HG03103 (cell line): ENCODE measurements at regions not wholly inside any gene's neighbourhood (a gene's known extent, or its start where the extent isn't known, plus 50 kb on each side); places are given as distances from the start of the nearest gene placed in this dataset.
"Not testable (repeated sequence)": the region's sequence is repeated elsewhere in the genome, so short reads cannot be mapped to it uniquely, and the experiment has no call there.

Experiments used
- ATAC-seq: cut with Tn5 transposase; IDR thresholded peaks from one replicate; pipeline ENCODE4 v1.9.1; 2021; ENCODE audit warnings: low read depth; ENCODE audit not compliant: unreplicated experiment

DNA sequence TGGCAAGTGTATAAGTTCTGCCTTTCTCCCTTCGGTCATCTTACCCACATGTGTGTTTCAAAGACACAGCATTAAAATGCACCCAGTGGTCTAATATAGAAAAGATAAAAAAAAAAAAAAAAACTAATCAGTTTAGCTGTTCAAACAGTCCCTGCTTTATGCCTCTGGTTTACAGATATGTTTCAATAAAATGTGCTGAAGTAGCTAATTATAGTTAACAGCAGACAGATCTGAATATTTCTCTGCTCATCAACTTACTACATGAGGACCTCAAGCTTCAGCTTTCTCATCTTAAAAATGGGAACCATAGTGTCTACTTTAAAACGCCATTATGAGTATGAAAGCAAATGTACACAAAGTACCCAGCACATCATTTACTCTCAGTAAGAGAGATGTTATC lies 280.6 kb upstream of the DEFB112 start:
- no peak for ATAC-seq

DNA sequence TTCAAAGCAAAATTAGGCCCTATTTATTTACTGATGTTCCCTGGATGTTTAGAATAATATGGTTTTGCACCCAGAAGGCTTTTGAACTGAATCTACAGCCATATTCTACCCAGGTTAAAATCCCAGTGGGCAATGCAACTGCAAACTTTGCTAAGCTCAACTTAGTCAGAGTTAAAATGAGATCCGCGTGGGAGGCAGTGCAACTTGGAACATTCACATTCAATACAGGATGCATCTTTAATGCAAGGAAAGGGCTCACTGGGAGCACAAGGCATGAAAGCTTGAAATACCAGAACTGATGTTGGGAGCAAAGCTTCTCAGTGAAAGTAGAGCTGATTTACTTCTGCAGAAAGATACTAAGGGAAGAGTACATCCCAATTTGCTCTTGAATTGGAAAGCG lies 281.2 kb upstream of the DEFB112 start:
- ATAC-seq: no peak

DNA sequence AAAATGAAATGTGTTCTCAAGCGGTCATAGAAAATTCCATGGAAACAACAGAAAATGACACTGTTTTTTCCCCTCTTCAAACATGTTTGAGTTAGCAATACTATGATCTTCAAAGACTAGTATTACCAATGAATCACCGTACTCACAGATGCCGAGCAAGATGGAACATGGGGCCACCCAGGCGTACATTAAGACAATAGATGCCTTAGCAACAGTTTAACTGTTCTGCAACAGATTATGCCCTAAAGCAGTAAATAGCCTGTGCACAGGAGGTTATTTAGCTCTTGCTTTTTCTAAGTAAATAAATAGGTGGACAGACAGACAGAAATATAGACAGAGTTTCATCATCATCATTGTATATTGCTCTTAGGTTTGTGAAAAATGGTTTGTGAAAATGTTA lies 284.0 kb upstream of the DEFB112 start:
- ATAC-seq: no peak

DNA sequence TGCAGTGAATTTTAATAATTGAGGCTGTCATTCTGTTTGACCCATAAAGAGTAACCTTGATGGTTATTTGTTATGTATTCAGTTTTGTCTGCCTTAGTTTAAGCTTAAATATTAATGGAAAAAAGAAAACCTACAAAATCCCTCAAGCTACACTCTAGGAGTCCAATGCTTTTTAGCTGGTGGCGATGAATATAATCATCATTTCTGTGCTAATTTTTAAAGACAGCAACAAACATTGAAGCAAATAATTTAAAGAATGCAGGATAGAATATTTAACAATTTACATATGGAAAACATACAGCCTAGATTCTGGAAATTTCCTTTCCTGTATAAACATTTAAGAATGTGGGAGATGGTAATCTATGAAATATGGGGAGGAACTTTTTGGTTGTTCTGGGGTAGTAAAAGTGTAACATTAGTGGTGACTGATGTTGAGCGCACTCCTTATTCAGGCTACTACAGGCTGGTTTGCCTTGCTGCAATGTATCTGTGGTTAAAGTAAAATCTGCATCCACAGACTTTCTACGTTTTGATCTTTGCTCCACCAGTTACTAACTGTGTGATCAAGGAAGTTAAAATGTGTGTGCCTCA lies 287.9 kb upstream of the DEFB112 start:
- ATAC-seq: no peak

DNA sequence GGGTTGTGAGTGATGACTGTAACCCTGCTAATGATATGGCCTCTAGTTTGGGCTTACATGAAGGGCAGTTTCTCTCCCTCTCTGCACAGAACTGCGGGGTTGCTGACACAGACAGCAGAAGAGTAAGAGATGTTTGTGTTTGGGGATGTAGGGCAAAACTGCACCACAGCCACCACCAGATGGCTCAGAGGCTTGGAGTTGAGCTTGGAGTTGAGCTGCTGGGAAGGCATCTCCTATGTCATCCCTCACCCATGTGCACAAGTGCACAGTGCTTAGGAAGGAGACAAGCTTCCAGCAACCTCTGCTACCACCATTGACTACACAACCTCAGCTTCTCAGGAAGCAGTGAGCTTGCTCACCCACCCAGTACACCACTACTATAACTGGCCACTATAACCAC lies 303.9 kb upstream of the DEFB112 start:
- ATAC-seq: no peak

GRCh38 chr6:50358113-50358512 lies 308.4 kb upstream of the DEFB112 start:
- no peak for ATAC-seq

DNA sequence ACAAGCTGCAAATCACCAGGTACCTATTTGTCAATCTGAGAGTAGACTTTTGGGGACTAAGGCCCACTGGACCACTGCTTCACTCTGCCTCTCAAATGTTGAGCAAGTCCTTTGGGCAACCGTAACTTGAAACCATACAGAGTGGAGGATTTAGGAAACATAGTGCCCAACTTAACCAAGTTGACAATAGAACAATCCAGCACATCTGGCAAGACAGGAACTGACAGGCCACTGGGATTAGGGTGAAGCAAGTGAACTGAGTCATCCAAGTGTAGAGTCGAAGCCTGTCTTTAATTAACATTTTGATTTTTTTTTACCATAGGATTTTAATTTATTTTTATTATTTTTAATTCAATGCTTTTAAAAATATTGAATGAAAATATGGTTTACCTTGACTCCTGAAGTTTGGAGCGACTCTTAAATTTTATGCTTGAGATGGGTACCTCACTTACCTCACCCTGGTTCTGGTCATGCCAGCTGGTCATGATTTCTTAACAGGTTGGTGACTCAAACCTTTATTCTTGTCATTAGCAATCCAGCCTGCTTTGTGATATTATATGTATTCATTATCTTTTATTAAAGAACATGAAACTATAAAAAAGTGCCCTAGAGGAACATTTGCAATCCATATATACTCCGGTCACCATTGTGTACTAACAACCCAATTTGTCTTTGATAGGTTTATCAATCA lies 312.1 kb upstream of the DEFB112 start:
- no peak for ATAC-seq

DNA sequence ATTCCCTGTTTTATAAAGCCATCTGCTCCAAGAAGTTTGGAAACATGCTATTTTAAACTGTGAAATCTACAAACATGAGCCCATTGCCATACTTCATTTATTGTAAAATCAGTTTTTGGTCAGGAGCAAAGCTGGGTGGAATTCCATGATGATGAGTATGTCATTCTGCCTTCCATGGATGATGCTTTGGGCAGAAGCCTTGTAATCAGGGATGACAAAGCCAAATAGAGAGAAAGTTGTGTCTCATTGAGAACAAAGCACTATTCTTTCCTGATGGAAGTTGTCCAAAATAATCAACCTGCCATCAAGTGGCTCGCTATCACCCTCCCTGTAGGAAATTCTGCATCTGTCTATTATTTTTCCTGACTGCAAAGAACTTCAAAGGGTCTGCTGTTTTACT lies 313.0 kb upstream of the DEFB112 start:
- no peak for ATAC-seq

DNA sequence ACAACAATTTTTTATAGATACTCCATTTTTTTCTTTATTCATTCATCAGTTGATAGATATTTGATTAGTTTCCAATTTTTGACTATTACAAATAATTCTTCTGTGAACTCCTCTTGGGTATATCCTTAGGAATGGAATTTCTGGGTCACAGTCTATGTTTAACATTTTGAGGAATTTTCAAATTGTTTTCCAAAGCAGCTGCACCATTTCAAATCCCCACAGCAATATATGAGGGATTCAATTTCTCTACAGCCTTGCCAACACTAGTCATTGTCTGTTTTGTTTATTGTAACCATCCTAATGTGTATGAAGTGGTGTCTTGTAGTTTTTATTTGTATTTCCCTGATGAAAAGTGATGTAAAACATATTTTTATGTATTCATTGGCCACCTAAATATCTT lies 320.3 kb upstream of the DEFB112 start:
- ATAC-seq: no peak

- ATAC-seq: no peak
These were observed 330.8 kb upstream of the DEFB112 start for GRCh38 chr6:50380406-50381098.

GRCh38 chr6:50381099-50381415 lies 331.3 kb upstream of the DEFB112 start:
- no peak for ATAC-seq

DNA sequence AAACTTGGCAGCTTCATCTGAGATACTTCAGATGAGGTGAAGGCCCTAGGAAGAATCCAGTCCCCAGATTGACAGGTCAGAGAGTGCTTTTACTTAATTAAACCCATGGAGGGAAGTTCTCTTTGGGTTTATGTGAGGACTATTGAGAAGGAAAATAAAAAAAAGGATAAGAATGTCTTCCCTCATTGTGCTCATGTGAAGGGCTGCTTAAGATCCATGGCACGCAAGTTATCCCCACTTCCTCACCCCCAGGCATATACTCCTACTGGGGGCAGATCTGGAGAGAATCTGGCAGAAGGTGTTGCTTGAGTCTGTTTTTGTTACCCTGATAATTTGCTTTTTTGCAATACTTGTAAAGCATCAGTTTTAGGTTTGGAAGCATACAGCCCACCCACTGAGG lies 322.9 kb upstream of the TFAP2D start:
- ATAC-seq: no peak

DNA sequence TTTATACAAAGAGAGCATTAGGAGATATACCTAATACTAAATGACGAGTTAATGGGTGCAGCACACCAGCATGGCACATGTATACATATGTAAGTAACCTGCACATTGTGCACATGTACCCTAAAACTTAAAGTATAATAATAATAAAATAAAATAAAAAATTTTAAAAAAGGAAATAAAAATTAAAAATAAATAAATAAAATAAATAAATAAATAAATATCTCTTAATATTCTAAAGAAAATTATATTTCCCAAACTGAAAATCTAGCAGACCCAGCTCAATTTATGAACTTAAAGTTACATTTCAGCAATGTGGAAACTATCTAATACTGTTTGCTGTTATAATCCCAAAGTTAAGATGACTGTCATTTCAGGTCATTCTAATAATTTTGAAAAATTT lies 319.2 kb upstream of the TFAP2D start:
- not testable (repeated sequence) for ATAC-seq

- no peak for ATAC-seq
These were observed 308.7 kb upstream of the TFAP2D start for GRCh38 chr6:50404643-50405042.

DNA sequence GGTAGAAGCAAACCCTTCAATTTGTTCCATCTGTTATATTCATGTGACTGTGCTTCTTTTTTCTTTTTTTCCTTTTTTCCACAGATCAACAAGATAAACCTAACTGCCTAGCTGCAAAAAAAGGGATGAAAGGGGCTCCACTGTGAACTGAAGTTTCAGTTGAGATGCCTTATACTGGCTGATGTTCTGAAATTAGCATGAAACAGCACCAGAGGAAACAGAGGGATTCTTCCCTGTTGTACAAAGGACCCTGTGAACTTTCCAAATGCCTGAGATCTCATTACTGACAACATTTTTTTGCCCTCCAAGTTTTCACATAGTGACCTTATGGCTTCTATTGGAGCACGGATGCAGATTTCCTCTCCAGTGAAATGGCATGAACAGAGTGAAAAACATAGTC lies 302.7 kb upstream of the TFAP2D start:
- ATAC-seq: no peak

DNA sequence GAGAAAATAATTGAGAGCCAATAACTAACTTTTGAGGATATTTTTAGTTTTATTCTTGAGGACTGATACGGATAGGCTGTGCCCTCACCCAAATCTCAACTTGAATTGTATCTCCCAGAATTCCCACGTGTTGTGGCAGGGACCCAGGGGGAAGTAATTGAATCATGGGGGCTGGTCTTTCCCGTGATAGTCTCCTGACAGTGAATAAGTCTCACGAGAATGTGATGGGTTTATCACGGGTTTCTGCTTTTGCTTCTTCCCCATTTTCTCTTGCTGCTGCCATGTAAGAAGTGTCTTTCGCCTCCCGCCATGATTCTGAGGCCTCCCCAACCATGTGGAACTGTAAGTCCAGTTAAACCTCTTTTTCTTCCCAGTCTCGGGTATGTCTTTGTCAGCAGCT lies 292.3 kb upstream of the TFAP2D start:
- ATAC-seq: not testable (repeated sequence)

- no peak for ATAC-seq
These were observed 286.1 kb upstream of the TFAP2D start for GRCh38 chr6:50427267-50427666.

- no peak for ATAC-seq
These were observed 275.4 kb upstream of the TFAP2D start for GRCh38 chr6:50437901-50438300.

- ATAC-seq: no peak
These were observed 270.7 kb upstream of the TFAP2D start for GRCh38 chr6:50442531-50443040.

DNA sequence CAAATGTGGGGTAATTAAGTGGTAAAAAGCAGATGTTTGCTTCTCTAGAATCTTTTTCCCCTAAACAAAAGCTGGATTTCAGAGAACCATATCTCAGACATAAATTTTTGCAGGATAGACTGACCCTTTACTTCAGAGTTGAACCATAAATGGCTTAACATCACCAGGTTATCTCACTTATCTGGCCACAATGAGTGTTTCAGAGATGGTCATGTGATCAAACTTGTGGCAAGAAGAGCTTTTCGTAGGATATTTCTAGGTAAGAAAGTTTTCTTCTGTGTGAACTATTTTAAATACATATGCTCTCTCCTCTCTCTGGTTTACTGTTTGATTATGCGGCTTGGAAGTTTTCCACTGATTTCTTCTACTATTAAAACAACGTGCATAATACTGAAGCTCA lies 270.2 kb upstream of the TFAP2D start:
- ATAC-seq: no peak

GRCh38 chr6:50449128-50449527 lies 264.2 kb upstream of the TFAP2D start:
- ATAC-seq: no peak

DNA sequence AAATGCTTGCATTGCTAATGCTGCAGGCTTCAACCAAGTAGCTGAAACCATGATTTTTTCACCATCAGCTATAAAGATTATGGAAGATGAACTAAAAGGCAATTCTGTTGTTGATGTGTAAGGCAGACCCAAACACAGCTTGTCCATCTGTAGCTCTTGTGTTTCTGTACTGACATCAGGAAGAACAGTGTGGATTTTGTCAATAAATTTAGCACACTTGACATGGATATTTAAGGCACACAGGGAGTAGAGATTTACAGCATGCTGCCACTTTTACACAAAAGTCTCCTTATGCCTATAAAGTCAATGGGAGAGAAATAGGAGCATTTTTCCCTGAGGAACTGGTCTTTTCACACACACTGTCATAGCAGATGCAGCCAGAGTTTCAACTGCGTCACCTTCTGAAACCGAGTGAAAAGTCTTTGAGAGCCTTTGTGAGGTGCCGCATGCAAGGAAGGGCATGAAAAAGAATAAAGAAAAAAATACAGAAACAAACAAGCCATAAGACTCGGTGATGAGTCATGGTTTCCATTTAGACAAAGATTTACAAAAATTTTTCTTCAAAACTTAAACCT lies 261.4 kb upstream of the TFAP2D start:
- no peak for ATAC-seq
